K562 (cell line): ENCODE measurements at regions not wholly inside any gene's neighbourhood (a gene's known extent, or its start where the extent isn't known, plus 50 kb on each side); places are given as distances from the start of the nearest gene placed in this dataset.

ENCODE experiments used
- ATAC-seq: fragments of 200-7000 bp; cut with Tn5 transposase; 3 replicates; pipeline ENCODE4 v1.9.1; 2020; ENCODE audit warnings: moderate library complexity
- BruUV-seq: library from RNA; stranded (reverse); fragments of 400-500 nt; replicated peaks from 2 replicates; lab custom pipeline; 2021; lab: Mats Ljungman, UMichigan
- CTCF ChIA-PET: fragments of 300-600 bp; formaldehyde crosslinking; extraction: SDS; loops from one replicate; lab custom pipeline; 2021; ENCODE audit warnings: low intra/inter-chr PET ratio; lab: Yijun Ruan, JAX
- POLR2A ChIA-PET: fragments of 300-600, 350-650 bp; sonication (Branson Sonifier 250); formaldehyde crosslinking; extraction: SDS; loops from one replicate; lab custom pipeline; 2021; ENCODE audit warnings: antibody characterized with exemption, inconsistent platforms; lab: Yijun Ruan, JAX
- DNase-seq, 4 experiments: peaks; one replicate each; pipeline versions ENCODE4 v3.0.0 to v3.0.0-alpha.2; 2011 to 2018; ENCODE audit warnings: low spot score in 3 of 4, mixed read lengths in 3 of 4; ENCODE audit errors: extremely low read depth in 1 of 4
- FAIRE-seq: peaks from 2 replicates; lab custom pipeline; 2011; peaks lifted over from hg19 to GRCh38; lab: Jason Lieb, UNC
- H2AFZ ChIP-seq: 2 replicates; pipeline ENCODE4 v1.6.0; 2011; ENCODE audit warnings: low read depth, low read length, control low read depth, inconsistent platforms
- H3K27ac ChIP-seq: fragments of 200-600 bp; 3 replicates; pipeline ENCODE4 v1.8.0; 2011; ENCODE audit warnings: low read depth, mild to moderate bottlenecking, control low read depth, inconsistent platforms, low read length, moderate library complexity, mixed read lengths; ENCODE audit errors: extremely low read depth
- H3K27me3 ChIP-seq, 2 experiments: fragments of 300-600 bp in 1 of 2; 2 replicates in 1 of 2; 3 replicates in 1 of 2; pipeline versions ENCODE4 v1.6.0 to v1.8.0; 2011; ENCODE audit warnings: inconsistent platforms in 2 of 2, low read length in 2 of 2, mild to moderate bottlenecking in 1 of 2, mixed read lengths in 1 of 2, moderate library complexity in 1 of 2; ENCODE audit not compliant: control insufficient read depth in 2 of 2, insufficient read depth in 2 of 2
- H3K36me3 ChIP-seq: fragments of 300-600 bp; 3 replicates; pipeline ENCODE4 v1.8.0; 2011; ENCODE audit warnings: mild to moderate bottlenecking, low read length, inconsistent platforms; ENCODE audit not compliant: control insufficient read depth, insufficient read depth
- H3K4me1 ChIP-seq, 2 experiments: fragments of 200-600 bp in 1 of 2; replicated peaks in 1 of 2; 2 replicates in 1 of 2; 3 replicates in 1 of 2; pipeline versions ENCODE4 v1.5.1 to v1.8.0; 2011; ENCODE audit warnings: inconsistent platforms in 2 of 2, low read length in 2 of 2, mild to moderate bottlenecking in 1 of 2, mixed read lengths in 1 of 2, moderate library complexity in 1 of 2; ENCODE audit not compliant: control insufficient read depth in 2 of 2, insufficient read depth in 2 of 2
- H3K4me2 ChIP-seq: 2 replicates; pipeline ENCODE4 v1.6.1; 2011; ENCODE audit warnings: low read length, control low read depth, inconsistent platforms, mixed read lengths; ENCODE audit not compliant: insufficient read depth
- H3K4me3 ChIP-seq: fragments of 200-600 bp; sonication (generic), shearing (Covaris generic); 2 replicates; pipeline ENCODE4 v1.5.1; 2016; ENCODE audit warnings: control low read depth, inconsistent platforms
- H3K79me2 ChIP-seq: fragments of 200-600 bp; 3 replicates; pipeline ENCODE4 v1.8.0; 2011; ENCODE audit warnings: low read length, inconsistent platforms; ENCODE audit not compliant: control insufficient read depth, insufficient read depth
- H3K9ac ChIP-seq, 2 experiments: 2 replicates each; pipeline versions ENCODE4 v1.6.0 to v1.6.1; 2011; ENCODE audit warnings: low read depth in 2 of 2, low read length in 2 of 2, control low read depth in 1 of 2, inconsistent platforms in 1 of 2, mild to moderate bottlenecking in 1 of 2, mixed read lengths in 1 of 2; ENCODE audit not compliant: insufficient read depth in 1 of 2
- H3K9me1 ChIP-seq: one replicate; pipeline ENCODE4 v1.6.0; 2011; ENCODE audit warnings: inconsistent platforms, mild to moderate bottlenecking, low read length, moderate library complexity; ENCODE audit not compliant: control insufficient read depth, insufficient read depth
- H3K9me3 ChIP-seq: replicated peaks from 2 replicates; pipeline ENCODE4 v1.5.1; 2011; ENCODE audit warnings: low read depth, low read length, inconsistent platforms; ENCODE audit not compliant: control insufficient read depth, insufficient read depth
- H4K20me1 ChIP-seq: replicated peaks from 2 replicates; pipeline ENCODE4 v1.6.1; 2011; ENCODE audit warnings: low read length, inconsistent platforms, mixed read lengths; ENCODE audit not compliant: control insufficient read depth, insufficient read depth
- HDAC6 ChIP-seq: IDR thresholded peaks from 2 replicates; pipeline ENCODE4 v1.6.1; 2012; ENCODE audit warnings: low read depth, mild to moderate bottlenecking, control low read depth, inconsistent platforms, low read length, moderate library complexity
- RB1 ChIP-seq: fragments of 450-650 bp; IDR thresholded peaks from 2 replicates; pipeline ENCODE4 v1.6.1; 2017; ENCODE audit warnings: low read depth, mild to moderate bottlenecking
- ZEB2 ChIP-seq: fragments of 450-650 bp; IDR thresholded peaks from 2 replicates; pipeline ENCODE4 v1.6.1; 2016
- ZNF408 ChIP-seq: fragments of 250-450 bp; sonication (Bioruptor Pico); IDR thresholded peaks from 2 replicates; pipeline ENCODE4 v1.4.0; 2020; ENCODE audit warnings: low read depth, mild to moderate bottlenecking, moderate library complexity
- WGBS: fragments of 100-300 bp; shearing (Covaris generic); methylation state at CpG from one replicate; pipeline ENCODE4 v1.1.6; 2016; ENCODE audit warnings: low coverage, mixed read lengths; ENCODE audit not compliant: insufficient coverage; ENCODE audit errors: missing lambda C conversion rate; 5-methylcytosine and 5-hydroxymethylcytosine counted together
- in situ Hi-C: fragments of 300-500 bp; cut with MboI; formaldehyde crosslinking; loops from 4 replicates; pipeline ENCODE4 v1.15.0; 2018; ENCODE audit warnings: inconsistent platforms, mixed read lengths
- intact Hi-C: fragments of 100-400 bp; cut with micrococcal nuclease; formaldehyde crosslinking; loops from 2 replicates; pipeline ENCODE4 v1.14.2; 2022
- TF ChIP-seq, protein P1 (sequence below): fragments of 450-650 bp; IDR thresholded peaks from 2 replicates; pipeline ENCODE4 v1.6.1; 2014; ENCODE audit warnings: low read depth, mild to moderate bottlenecking, moderate library complexity, borderline replicate concordance
- TF ChIP-seq, protein P2 (sequence below): fragments of 200-800 bp; sonication (Bioruptor generic); IDR thresholded peaks from 2 replicates; pipeline ENCODE4 v1.6.1; 2017; ENCODE audit warnings: missing genetic modification characterization, missing compliant biosample characterization
- TF ChIP-seq, protein P3 (sequence below): fragments of 450-650 bp; formaldehyde crosslinking; conservative IDR thresholded peaks from 2 replicates; pipeline ENCODE4 v1.4.0; 2022; ENCODE audit warnings: mild to moderate bottlenecking, missing genetic modification characterization

DNA sequence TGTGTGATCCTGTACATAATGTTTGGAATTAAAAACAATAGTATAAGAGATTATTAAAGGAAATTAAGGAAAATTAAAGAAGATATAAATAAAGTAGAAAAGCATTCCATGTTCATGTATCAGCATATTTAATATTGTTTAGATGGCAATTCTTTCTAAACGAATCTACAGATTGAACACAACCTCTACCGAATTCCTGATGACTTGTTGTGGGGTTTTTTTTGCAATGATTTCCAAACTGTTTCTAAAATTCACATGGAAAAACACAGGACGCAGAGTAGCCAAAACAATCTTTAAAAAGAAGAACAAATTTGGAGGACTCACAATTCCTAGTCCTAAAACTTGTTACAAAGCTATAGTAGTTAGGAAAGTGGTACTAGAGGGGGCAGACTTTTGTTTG, 573.4 kb upstream of the IGFBP3 start:
- Histone ChIP-seq H3K27me3 (no peaks in the 10 kb centered on the region), H3K9me1 (no peaks in the 10 kb centered on the region), H4K20me1 (no peaks in the 10 kb centered on the region), H3K36me3 (no peaks in the 10 kb centered on the region), H3K4me3 (no peak overlapping the region), H3K9ac (no peak overlapping the region), H3K79me2 (no peaks in the 10 kb centered on the region), H3K4me2 (no peak overlapping the region), H3K4me1 (no peaks in the 10 kb centered on the region), H3K27ac (no peak overlapping the region), H3K9me3 (peaks cover 2% of the 10 kb centered on the region; the same call in 1 of the 2 replicates), H2AFZ (no peak overlapping the region)
- intact Hi-C loops (no loop called here), in situ Hi-C loops (no loop called here)
- 0% methylated on average over 3 of the region's 3 CpGs for WGBS
- ChIA-PET CTCF (no interaction called here), POLR2A (no interaction called here)
- no peak for FAIRE-seq
- TF ChIP-seq, protein P1, sequence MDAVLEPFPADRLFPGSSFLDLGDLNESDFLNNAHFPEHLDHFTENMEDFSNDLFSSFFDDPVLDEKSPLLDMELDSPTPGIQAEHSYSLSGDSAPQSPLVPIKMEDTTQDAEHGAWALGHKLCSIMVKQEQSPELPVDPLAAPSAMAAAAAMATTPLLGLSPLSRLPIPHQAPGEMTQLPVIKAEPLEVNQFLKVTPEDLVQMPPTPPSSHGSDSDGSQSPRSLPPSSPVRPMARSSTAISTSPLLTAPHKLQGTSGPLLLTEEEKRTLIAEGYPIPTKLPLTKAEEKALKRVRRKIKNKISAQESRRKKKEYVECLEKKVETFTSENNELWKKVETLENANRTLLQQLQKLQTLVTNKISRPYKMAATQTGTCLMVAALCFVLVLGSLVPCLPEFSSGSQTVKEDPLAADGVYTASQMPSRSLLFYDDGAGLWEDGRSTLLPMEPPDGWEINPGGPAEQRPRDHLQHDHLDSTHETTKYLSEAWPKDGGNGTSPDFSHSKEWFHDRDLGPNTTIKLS = no peak
- TF ChIP-seq ZNF408 (no peak), ZEB2 (no peak), HDAC6 (no peak), RB1 (no peak)
- TF ChIP-seq, protein P2, sequence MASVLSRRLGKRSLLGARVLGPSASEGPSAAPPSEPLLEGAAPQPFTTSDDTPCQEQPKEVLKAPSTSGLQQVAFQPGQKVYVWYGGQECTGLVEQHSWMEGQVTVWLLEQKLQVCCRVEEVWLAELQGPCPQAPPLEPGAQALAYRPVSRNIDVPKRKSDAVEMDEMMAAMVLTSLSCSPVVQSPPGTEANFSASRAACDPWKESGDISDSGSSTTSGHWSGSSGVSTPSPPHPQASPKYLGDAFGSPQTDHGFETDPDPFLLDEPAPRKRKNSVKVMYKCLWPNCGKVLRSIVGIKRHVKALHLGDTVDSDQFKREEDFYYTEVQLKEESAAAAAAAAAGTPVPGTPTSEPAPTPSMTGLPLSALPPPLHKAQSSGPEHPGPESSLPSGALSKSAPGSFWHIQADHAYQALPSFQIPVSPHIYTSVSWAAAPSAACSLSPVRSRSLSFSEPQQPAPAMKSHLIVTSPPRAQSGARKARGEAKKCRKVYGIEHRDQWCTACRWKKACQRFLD (CRISPR knock-in tag) = no peak
- TF ChIP-seq, protein P3, sequence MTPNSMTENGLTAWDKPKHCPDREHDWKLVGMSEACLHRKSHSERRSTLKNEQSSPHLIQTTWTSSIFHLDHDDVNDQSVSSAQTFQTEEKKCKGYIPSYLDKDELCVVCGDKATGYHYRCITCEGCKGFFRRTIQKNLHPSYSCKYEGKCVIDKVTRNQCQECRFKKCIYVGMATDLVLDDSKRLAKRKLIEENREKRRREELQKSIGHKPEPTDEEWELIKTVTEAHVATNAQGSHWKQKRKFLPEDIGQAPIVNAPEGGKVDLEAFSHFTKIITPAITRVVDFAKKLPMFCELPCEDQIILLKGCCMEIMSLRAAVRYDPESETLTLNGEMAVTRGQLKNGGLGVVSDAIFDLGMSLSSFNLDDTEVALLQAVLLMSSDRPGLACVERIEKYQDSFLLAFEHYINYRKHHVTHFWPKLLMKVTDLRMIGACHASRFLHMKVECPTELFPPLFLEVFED (CRISPR knock-in tag) = no peak
- no TSS peak for BruUV-seq
- DNase-seq = no peak
- no peak for ATAC-seq
